ENCODE measurements at regions not wholly inside any gene's neighbourhood (a gene's known extent, or its start where the extent isn't known, plus 50 kb on each side); places are given as distances from the start of the nearest gene placed in this dataset.

- no peak for DNase-seq
Measured at GRCh38 chr1:201710632-201711597, 118.0 kb upstream of the IPO9 start.

- no peak for DNase-seq
Measured at GRCh38 chr1:201711811-201712210, 117.1 kb upstream of the IPO9 start.

GRCh38 chr1:201712387-201713085 lies 116.4 kb upstream of the IPO9 start:
- DNase-seq, result no peak

- DNase-seq, result no peak
Measured at GRCh38 chr1:201713086-201713810, 115.7 kb upstream of the IPO9 start.

GRCh38 chr1:201714542-201715329 lies 114.2 kb upstream of the IPO9 start:
- DNase-seq, result no peak

GRCh38 chr1:201715351-201715750 lies 113.6 kb upstream of the IPO9 start:
- DNase-seq, result no peak

- DNase-seq, result no peak
Measured at GRCh38 chr1:201715801-201716741, 112.9 kb upstream of the IPO9 start.

- no peak for DNase-seq
Measured at GRCh38 chr1:201716742-201717135, 112.2 kb upstream of the IPO9 start.

GRCh38 chr1:201717286-201717685 lies 111.7 kb upstream of the IPO9 start:
- no peak for DNase-seq

- no peak for DNase-seq
Measured at GRCh38 chr1:201718346-201719202, 110.4 kb upstream of the IPO9 start.

- DNase-seq, result no peak
Measured at GRCh38 chr1:201719812-201720521, 109.0 kb upstream of the IPO9 start.

- no peak for DNase-seq
Measured at GRCh38 chr1:201720522-201720844, 108.5 kb upstream of the IPO9 start.

GRCh38 chr1:201721082-201722049 lies 107.6 kb upstream of the IPO9 start:
- DNase-seq, result no peak

- DNase-seq, result no peak
Measured at GRCh38 chr1:201724039-201724765, 104.8 kb upstream of the IPO9 start.

GRCh38 chr1:201724766-201725118 lies 104.2 kb upstream of the IPO9 start:
- no peak for DNase-seq

GRCh38 chr1:201726700-201727099 lies 102.3 kb upstream of the IPO9 start:
- no peak for DNase-seq

GRCh38 chr1:201728731-201729130 lies 100.2 kb upstream of the IPO9 start:
- DNase-seq, result no peak
